Thyroid gland (tissue), 4 donors: ENCODE measurements at regions not wholly inside any gene's neighbourhood (a gene's known extent, or its start where the extent isn't known, plus 50 kb on each side); places are given as distances from the start of the nearest gene placed in this dataset.

ENCODE experiments used
- CTCF ChIP-seq, 6 experiments: fragments of 200-600 bp in 3 of 6; fragments of 450-650 bp in 3 of 6; sonication (generic) in 3 of 6; IDR thresholded peaks; one replicate each; pipeline ENCODE4 v1.5.1; 2016 to 2019; ENCODE audit warnings: antibody characterized with exemption in 6 of 6, mild to moderate bottlenecking in 2 of 6, inconsistent platforms in 1 of 6, moderate library complexity in 1 of 6
- POLR2A ChIP-seq, 2 donors: fragments of 450-650 bp; IDR thresholded peaks; one replicate each; pipeline ENCODE4 v1.6.1; 2017; ENCODE audit warnings: antibody characterized with exemption in 2 of 2, mild to moderate bottlenecking in 2 of 2, moderate library complexity in 1 of 2

- TF ChIP-seq CTCF (IDR thresholded peaks at IDR 0.05) (no peak), POLR2A (IDR thresholded peaks at IDR 0.05) (no peak)
Measured at GRCh38 chr17:71338396-71338795, 782.4 kb upstream of the SOX9 start.
